SK-N-SH treated with all-trans-retinoic acid at 6 μM for 48 hours (cell line): ENCODE measurements at regions not wholly inside any gene's neighbourhood (a gene's known extent, or its start where the extent isn't known, plus 50 kb on each side); places are given as distances from the start of the nearest gene placed in this dataset.

Experiments
- CSRNP3 ChIP-seq: fragments of 250-450 bp; sonication (Bioruptor Pico); IDR thresholded peaks from 2 replicates; pipeline ENCODE4 v1.5.1; 2021; ENCODE audit warnings: mild to moderate bottlenecking, moderate library complexity
- ESRRG ChIP-seq: fragments of 250-450 bp; sonication (Bioruptor Pico); IDR thresholded peaks from 2 replicates; pipeline ENCODE4 v1.6.1; 2021; ENCODE audit warnings: mild to moderate bottlenecking
- GLIS3 ChIP-seq: fragments of 250-450 bp; sonication (Bioruptor Pico); IDR thresholded peaks from 2 replicates; pipeline ENCODE4 v1.5.0; 2020; ENCODE audit warnings: mild to moderate bottlenecking, moderate library complexity
- ISL1 ChIP-seq: fragments of 250-450 bp; sonication (Bioruptor Pico); IDR thresholded peaks from 2 replicates; pipeline ENCODE4 v2.1.2; 2022; ENCODE audit warnings: mild to moderate bottlenecking, moderate library complexity
- PATZ1 ChIP-seq: fragments of 250-450 bp; sonication (Bioruptor Pico); IDR thresholded peaks from 2 replicates; pipeline ENCODE4 v1.8.0; 2020; ENCODE audit warnings: mild to moderate bottlenecking, moderate library complexity, borderline replicate concordance
- PPARA ChIP-seq: fragments of 250-450 bp; sonication (Bioruptor Pico); IDR thresholded peaks from 2 replicates; pipeline ENCODE4 v1.5.0; 2020; ENCODE audit warnings: mild to moderate bottlenecking, borderline replicate concordance
- RARB ChIP-seq: fragments of 250-450 bp; sonication (Bioruptor Pico); IDR thresholded peaks from 2 replicates; pipeline ENCODE4 v1.8.0; 2021; ENCODE audit warnings: mild to moderate bottlenecking, moderate library complexity
- SNAI2 ChIP-seq: fragments of 250-450 bp; sonication (Bioruptor Pico); IDR thresholded peaks from 2 replicates; pipeline ENCODE4 v1.5.0; 2020; ENCODE audit warnings: mild to moderate bottlenecking, moderate library complexity
- TCF4 ChIP-seq: fragments of 250-450 bp; sonication (Bioruptor Pico); IDR thresholded peaks from 2 replicates; pipeline ENCODE4 v1.8.0; 2021; ENCODE audit warnings: mild to moderate bottlenecking, moderate library complexity, borderline replicate concordance
- ZFP3 ChIP-seq: fragments of 250-450 bp; sonication (Bioruptor Pico); IDR thresholded peaks from 2 replicates; pipeline ENCODE4 v1.5.0; 2020; ENCODE audit warnings: mild to moderate bottlenecking, moderate library complexity
- ZFP30 ChIP-seq: fragments of 450-650 bp; formaldehyde crosslinking; IDR thresholded peaks from 2 replicates; pipeline ENCODE4 v1.5.0; 2022; ENCODE audit warnings: mild to moderate bottlenecking, moderate library complexity
- ZNF70 ChIP-seq: fragments of 450-650 bp; formaldehyde crosslinking; IDR thresholded peaks from 2 replicates; pipeline ENCODE4 v1.5.0; 2020; ENCODE audit warnings: mild to moderate bottlenecking, moderate library complexity
- ZNF8 ChIP-seq: fragments of 450-650 bp; formaldehyde crosslinking; IDR thresholded peaks from 2 replicates; pipeline ENCODE4 v1.5.0; 2020; ENCODE audit warnings: mild to moderate bottlenecking, moderate library complexity
- TF ChIP-seq, protein P1 (sequence below): fragments of 250-450 bp; sonication (Bioruptor Pico); IDR thresholded peaks from 2 replicates; pipeline ENCODE4 v1.5.1; 2020; ENCODE audit warnings: low read depth, mild to moderate bottlenecking, moderate library complexity

DNA sequence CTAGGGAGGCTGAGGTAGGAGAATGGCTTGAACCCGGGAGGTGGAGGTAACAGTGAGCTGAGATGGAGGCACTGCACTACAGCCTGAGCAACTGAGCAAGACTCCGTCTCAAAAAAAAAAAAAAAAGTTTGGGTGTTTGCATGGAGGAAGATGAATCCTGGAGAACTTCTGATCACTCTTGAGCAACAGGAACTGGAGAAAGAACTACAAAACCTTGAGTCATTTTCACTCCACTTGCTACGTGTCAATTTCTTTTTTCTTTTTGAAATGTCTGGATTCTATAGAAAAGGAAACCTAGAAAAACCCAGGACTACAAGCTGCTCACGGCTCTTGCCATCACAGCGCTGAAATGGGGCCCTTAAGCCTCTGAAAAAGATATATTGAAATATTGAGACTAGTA is 189.6 kb upstream of the NRP1 start:
- TF ChIP-seq ESRRG (CRISPR knock-in tag) (no peak), CSRNP3 (CRISPR knock-in tag) (no peak), SNAI2 (CRISPR knock-in tag) (no peak), PPARA (CRISPR knock-in tag) (no peak), GLIS3 (CRISPR knock-in tag) (no peak), ZFP3 (CRISPR knock-in tag) (no peak), ISL1 (CRISPR knock-in tag) (no peak), PATZ1 (CRISPR knock-in tag) (no peak), TCF4 (no peak), ZFP30 (CRISPR knock-in tag) (no peak), ZNF8 (CRISPR knock-in tag) (no peak), RARB (CRISPR knock-in tag) (no peak), ZNF70 (CRISPR knock-in tag) (no peak)
- TF ChIP-seq, protein P1, sequence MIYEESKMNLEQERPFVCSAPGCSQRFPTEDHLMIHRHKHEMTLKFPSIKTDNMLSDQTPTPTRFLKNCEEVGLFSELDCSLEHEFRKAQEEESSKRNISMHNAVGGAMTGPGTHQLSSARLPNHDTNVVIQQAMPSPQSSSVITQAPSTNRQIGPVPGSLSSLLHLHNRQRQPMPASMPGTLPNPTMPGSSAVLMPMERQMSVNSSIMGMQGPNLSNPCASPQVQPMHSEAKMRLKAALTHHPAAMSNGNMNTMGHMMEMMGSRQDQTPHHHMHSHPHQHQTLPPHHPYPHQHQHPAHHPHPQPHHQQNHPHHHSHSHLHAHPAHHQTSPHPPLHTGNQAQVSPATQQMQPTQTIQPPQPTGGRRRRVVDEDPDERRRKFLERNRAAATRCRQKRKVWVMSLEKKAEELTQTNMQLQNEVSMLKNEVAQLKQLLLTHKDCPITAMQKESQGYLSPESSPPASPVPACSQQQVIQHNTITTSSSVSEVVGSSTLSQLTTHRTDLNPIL, result no peak
